PC-9 (cell line): ENCODE measurements at regions not wholly inside any gene's neighbourhood (a gene's known extent, or its start where the extent isn't known, plus 50 kb on each side); places are given as distances from the start of the nearest gene placed in this dataset.

ENCODE experiments used
- EZH2 ChIP-seq: fragments of 200-600 bp; sonication (generic); IDR thresholded peaks from 2 replicates; pipeline ENCODE4 v1.8.0; 2017; ENCODE audit warnings: antibody characterized with exemption, low read depth
- TF ChIP-seq, protein P1 (sequence below): fragments of 200-600 bp; sonication (generic); conservative IDR thresholded peaks from 2 replicates; pipeline ENCODE4 v1.6.1; 2017; ENCODE audit warnings: mixed run types, antibody characterized with exemption, mild to moderate bottlenecking, moderate library complexity

- TF ChIP-seq, protein P1, sequence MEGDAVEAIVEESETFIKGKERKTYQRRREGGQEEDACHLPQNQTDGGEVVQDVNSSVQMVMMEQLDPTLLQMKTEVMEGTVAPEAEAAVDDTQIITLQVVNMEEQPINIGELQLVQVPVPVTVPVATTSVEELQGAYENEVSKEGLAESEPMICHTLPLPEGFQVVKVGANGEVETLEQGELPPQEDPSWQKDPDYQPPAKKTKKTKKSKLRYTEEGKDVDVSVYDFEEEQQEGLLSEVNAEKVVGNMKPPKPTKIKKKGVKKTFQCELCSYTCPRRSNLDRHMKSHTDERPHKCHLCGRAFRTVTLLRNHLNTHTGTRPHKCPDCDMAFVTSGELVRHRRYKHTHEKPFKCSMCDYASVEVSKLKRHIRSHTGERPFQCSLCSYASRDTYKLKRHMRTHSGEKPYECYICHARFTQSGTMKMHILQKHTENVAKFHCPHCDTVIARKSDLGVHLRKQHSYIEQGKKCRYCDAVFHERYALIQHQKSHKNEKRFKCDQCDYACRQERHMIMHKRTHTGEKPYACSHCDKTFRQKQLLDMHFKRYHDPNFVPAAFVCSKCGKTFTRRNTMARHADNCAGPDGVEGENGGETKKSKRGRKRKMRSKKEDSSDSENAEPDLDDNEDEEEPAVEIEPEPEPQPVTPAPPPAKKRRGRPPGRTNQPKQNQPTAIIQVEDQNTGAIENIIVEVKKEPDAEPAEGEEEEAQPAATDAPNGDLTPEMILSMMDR, result peak; percentile 73
- no peak for TF ChIP-seq EZH2
Observed at GRCh38 chr11:37657645-37658044, 1059.6 kb upstream of the RAG2 start.
